H54 (cell line): ENCODE measurements at regions not wholly inside any gene's neighbourhood (a gene's known extent, or its start where the extent isn't known, plus 50 kb on each side); places are given as distances from the start of the nearest gene placed in this dataset.

ENCODE experiments used
- DNase-seq: peaks from one replicate; pipeline ENCODE4 v3.0.0; 2011; ENCODE audit warnings: low spot score, mixed read lengths; ENCODE audit not compliant: insufficient read length
- FAIRE-seq: peaks from 3 replicates; lab custom pipeline; 2011; peaks lifted over from hg19 to GRCh38; lab: Jason Lieb, UNC
- POLR2A ChIP-seq: IDR thresholded peaks from 2 replicates; pipeline ENCODE4 v1.6.1; 2011; ENCODE audit warnings: low read depth, mild to moderate bottlenecking, low read length

DNA sequence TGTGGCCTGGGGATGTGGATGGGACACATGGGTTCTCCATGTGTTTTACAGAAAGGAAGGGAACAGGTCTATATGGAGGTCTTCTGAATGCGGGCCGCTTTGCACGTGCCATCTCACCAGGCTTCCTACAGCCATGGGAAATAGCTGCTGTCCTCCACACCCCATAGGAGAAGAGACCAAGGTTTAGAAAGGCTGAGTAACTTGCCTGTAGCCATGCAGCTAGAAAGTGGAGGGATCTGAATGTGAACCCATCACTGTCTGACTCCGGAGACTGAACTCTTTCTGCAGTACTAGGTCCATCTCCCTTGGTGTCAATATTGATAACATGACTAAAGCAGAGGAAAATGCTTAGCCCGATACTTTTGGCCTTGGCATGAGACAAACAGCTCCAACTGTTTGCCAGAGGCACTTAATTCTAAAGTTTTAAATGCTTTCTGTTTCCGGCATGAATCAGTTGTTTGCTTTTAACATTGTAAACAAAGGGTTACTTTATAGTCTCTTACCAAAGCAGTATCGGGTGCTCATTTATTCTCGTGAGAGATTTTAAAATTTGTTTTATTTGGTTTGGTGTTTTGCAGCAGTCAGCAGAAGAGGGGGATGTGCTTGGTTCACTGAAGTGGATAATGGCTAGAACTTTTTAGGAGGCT is 64.8 kb upstream of the LOXL4 start:
- TF ChIP-seq POLR2A = no peak
- no peak for DNase-seq
- FAIRE-seq = no peak

DNA sequence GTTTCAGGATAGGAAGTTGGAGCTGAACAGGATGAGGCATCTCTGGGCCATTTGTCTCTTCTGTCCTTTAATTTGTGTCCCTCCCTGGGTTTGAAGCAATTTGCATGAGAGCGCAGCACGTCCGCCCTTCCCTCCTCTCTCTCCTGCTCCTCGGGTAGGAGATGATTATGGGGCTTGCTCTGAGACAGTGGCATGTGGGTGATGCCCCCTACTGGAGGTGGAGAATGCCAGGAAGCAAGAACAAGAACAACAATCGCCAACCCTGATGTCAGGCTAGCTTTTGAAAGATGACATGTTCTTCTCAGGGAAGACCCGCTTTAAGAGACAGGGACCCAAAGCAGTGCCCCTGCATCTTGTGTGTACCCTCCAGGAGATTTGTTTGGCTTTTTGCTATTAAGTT is 63.9 kb upstream of the LOXL4 start:
- no peak for TF ChIP-seq POLR2A
- DNase-seq (peak; percentile 57), FAIRE-seq (no peak)

DNA sequence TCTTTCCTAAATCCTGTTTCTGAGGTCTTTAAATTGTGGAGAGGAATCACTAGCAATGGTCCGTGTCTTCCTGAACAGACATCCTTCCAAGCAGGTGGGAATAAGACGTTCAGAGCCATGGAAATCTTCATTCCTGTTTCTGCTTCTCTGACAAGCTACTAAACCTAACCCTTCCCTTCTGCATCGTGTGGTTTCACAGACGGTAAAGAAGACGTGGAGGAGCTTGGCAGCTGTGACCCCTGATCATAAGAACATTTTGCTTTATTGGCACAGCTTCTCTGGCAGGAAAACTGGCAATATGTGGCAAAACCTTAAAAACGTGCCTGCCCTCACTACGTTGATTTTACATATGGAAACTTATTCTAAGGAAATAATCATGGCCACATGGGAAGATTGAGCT is 63.0 kb upstream of the LOXL4 start:
- FAIRE-seq (no peak), DNase-seq (no peak)
- TF ChIP-seq POLR2A = no peak

GRCh38 chr10:98328640-98329039 is 60.6 kb upstream of the LOXL4 start:
- no peak for FAIRE-seq
- DNase-seq = no peak
- no peak for TF ChIP-seq POLR2A

DNA sequence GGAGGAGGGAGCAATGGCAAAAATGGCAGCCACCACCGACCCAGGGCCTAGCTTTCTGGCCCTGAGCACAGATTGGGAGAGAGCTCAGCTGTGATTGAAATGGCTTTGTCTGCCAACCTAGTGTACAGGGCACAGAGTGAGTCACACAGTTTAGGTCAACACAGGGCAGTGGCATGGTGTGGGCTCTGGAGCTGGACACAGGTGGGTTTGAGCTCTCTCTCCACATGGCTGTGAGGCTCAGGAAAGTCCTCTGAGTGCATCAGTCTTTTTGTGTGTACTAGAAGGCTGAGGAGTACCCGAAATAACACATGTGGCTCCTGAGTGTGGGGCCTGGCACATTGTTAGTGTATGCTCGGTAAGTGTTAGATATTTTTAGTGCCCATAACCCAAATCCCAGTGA is 60.2 kb upstream of the LOXL4 start:
- DNase-seq (no peak), FAIRE-seq (no peak)
- TF ChIP-seq POLR2A = no peak

GRCh38 chr10:98326621-98327027 is 58.6 kb upstream of the LOXL4 start:
- FAIRE-seq = no peak
- no peak for DNase-seq
- no peak for TF ChIP-seq POLR2A

DNA sequence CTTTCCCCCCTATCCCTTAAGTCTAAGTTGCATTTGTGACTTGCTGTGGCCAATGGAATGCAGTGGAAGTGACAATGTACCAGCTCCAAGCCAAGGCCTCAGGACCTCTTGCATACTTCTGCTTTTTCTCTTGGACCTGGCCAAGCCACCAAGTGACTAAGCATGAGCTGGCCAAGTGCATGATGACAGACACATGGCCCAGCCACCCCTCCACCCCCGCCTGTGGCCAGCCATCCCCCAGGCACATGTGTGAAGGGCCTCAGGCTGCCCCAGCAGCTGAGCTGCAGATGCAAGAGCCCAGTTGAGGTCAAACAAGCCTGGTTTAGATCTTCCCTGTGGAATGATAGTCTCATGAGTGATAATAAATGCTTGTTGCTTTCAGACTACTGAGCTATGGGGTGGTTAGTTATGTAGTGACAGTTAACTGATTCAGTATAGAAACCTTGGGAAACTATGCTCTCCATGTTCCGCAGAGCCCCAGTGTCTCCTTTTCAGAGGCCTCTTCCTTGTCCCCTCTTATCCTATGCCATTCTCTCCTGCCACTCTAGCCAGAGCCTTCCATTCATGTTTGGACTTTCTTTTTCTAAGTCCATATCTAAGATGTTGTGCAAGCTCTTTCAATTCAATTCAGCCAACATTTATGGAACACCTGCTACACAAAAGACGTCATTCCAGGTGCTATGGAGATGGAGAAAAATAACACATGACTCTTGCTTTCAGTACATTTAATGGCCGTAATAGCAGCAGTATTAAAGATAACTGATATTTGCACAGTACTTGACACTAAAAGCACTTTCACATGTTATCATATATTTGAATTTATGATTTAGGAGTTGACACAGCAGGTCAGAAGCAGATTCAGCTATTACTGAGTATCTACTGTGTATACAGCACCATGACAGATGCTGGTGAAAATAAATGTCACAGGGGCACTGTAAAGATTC is 55.5 kb upstream of the LOXL4 start:
- FAIRE-seq (no peak), DNase-seq (peak; percentile 65)
- no peak for TF ChIP-seq POLR2A

DNA sequence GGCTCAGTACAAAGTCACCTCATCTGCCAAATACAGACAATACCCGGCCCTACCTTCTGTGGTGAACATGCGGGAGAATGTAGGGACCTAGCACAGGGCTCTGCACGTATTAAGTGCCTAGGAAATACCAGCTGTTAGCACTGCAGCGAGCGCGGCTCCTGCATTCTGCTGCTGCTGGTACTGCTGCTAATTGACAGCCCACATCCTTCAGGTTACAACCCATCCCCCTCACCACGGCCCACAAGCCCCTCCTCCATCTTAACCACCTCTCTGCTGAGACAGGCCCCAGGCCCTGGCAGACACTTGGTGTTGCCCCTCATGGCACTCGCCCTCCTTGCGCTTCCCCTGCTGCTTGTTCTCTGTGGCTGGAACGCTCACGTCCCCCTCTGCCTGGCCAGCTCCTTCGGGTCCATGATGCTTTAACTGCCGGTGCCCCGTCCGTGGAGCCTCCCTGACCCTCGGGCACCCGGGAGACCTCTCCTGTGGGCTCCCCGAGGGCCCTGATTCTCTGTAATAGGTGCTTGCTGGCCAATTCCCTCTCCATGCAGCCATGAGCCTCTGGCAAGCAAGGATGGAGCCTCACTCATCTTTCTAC is 53.3 kb upstream of the LOXL4 start:
- TF ChIP-seq POLR2A = no peak
- no peak for DNase-seq
- no peak for FAIRE-seq

DNA sequence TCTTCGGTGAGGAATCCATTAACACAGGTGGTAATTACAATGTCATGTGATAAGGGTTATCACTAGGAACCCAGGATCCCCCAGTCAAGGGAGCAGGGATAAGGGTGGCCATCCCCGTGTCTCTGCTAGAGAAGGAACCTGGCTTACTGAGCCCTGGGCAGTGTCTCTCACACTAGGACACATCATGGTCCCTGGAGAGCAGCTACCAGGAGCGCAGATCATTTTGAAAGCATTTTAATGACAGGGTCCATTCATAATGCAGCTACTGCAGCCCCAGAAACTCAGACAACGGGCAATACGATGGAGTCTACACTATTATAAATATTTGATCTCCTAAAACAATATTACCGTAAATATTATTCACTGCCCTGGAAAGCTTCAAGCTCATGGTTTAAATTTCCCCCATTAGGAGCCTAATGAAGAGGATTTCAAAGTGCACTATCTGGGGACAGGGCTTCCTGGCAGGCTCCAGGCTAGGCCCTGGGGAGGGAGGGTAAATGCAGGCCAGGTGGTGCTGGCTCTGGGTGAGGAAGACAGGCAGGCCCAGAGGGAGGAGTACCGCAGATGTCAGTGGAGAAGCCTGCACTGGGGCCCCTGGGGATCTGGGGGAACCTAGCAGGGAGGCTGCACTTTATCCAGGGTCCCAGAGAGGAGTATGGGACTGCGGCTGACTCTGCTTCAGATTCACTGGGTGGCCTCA is 52.6 kb upstream of the LOXL4 start:
- TF ChIP-seq POLR2A = no peak
- DNase-seq (no peak), FAIRE-seq (no peak)

GRCh38 chr10:98318861-98319260 is 50.9 kb upstream of the LOXL4 start:
- DNase-seq (no peak), FAIRE-seq (no peak)
- no peak for TF ChIP-seq POLR2A
